SK-N-SH treated with all-trans-retinoic acid at 6 μM for 48 hours (cell line): ENCODE measurements at regions not wholly inside any gene's neighbourhood (a gene's known extent, or its start where the extent isn't known, plus 50 kb on each side); places are given as distances from the start of the nearest gene placed in this dataset.

Experiments used
- ARNTL ChIP-seq: fragments of 450-650 bp; formaldehyde crosslinking; IDR thresholded peaks from 2 replicates; pipeline ENCODE4 v1.5.0; 2020; ENCODE audit warnings: low read depth, mild to moderate bottlenecking, moderate library complexity, borderline replicate concordance
- CREB5 ChIP-seq: fragments of 250-450 bp; sonication (Bioruptor Pico); IDR thresholded peaks from 2 replicates; pipeline ENCODE4 v1.5.1; 2020; ENCODE audit warnings: low read depth, mild to moderate bottlenecking, moderate library complexity
- ESRRG ChIP-seq: fragments of 250-450 bp; sonication (Bioruptor Pico); IDR thresholded peaks from 2 replicates; pipeline ENCODE4 v1.6.1; 2021; ENCODE audit warnings: mild to moderate bottlenecking
- PATZ1 ChIP-seq: fragments of 250-450 bp; sonication (Bioruptor Pico); IDR thresholded peaks from 2 replicates; pipeline ENCODE4 v1.8.0; 2020; ENCODE audit warnings: mild to moderate bottlenecking, moderate library complexity, borderline replicate concordance
- RARB ChIP-seq: fragments of 250-450 bp; sonication (Bioruptor Pico); IDR thresholded peaks from 2 replicates; pipeline ENCODE4 v1.8.0; 2021; ENCODE audit warnings: mild to moderate bottlenecking, moderate library complexity
- TCF4 ChIP-seq: fragments of 250-450 bp; sonication (Bioruptor Pico); IDR thresholded peaks from 2 replicates; pipeline ENCODE4 v1.8.0; 2021; ENCODE audit warnings: mild to moderate bottlenecking, moderate library complexity, borderline replicate concordance
- TOX ChIP-seq: fragments of 250-450 bp; sonication (Bioruptor Pico); IDR thresholded peaks from 2 replicates; pipeline ENCODE4 v1.8.0; 2021; ENCODE audit warnings: mild to moderate bottlenecking, moderate library complexity, borderline replicate concordance
- ZNF70 ChIP-seq: fragments of 450-650 bp; formaldehyde crosslinking; IDR thresholded peaks from 2 replicates; pipeline ENCODE4 v1.5.0; 2020; ENCODE audit warnings: mild to moderate bottlenecking, moderate library complexity
- ZNF8 ChIP-seq: fragments of 450-650 bp; formaldehyde crosslinking; IDR thresholded peaks from 2 replicates; pipeline ENCODE4 v1.5.0; 2020; ENCODE audit warnings: mild to moderate bottlenecking, moderate library complexity

GRCh38 chr19:28497887-28498286 is 715.1 kb downstream of the UQCRFS1 start:
- no peak for TF ChIP-seq PATZ1 (CRISPR knock-in tag)
- no peak for TF ChIP-seq ESRRG
- no peak for TF ChIP-seq ARNTL
- no peak for TF ChIP-seq TOX (CRISPR knock-in tag)
- TF ChIP-seq TCF4 (CRISPR knock-in tag): no peak
- TF ChIP-seq RARB: no peak
- no peak for TF ChIP-seq CREB5 (CRISPR knock-in tag)
- TF ChIP-seq ZNF70 (CRISPR knock-in tag): no peak
- TF ChIP-seq ZNF8 (CRISPR knock-in tag): no peak
